Adrenal gland (tissue), 5 donors: ENCODE measurements at regions not wholly inside any gene's neighbourhood (a gene's known extent, or its start where the extent isn't known, plus 50 kb on each side); places are given as distances from the start of the nearest gene placed in this dataset.

Experiments
- CTCF ChIP-seq, 6 experiments: fragments of 450-650 bp in 4 of 6; fragments of 200-600 bp in 2 of 6; sonication (generic) in 1 of 6; IDR thresholded peaks; 1 replicate in 5 of 6; 2 replicates in 1 of 6; pipeline versions ENCODE4 v1.5.1 to v1.8.0; 2016 to 2021; ENCODE audit warnings: antibody characterized with exemption in 6 of 6, mild to moderate bottlenecking in 2 of 6, moderate library complexity in 1 of 6
- POLR2A ChIP-seq, 2 donors: fragments of 450-650 bp; IDR thresholded peaks; one replicate each; pipeline ENCODE4 v1.6.1; 2017; ENCODE audit warnings: antibody characterized with exemption in 2 of 2, mild to moderate bottlenecking in 2 of 2, moderate library complexity in 1 of 2
- donor health status: DM: no; HTN: no; CAD: no.

GRCh38 chr3:163632722-163633121 lies 1445.6 kb downstream of the SI start:
- no peak for TF ChIP-seq POLR2A (IDR thresholded peaks at IDR 0.05)
- no peak for TF ChIP-seq CTCF (IDR thresholded peaks at IDR 0.05)
